ENCODE measurements at regions not wholly inside any gene's neighbourhood (a gene's known extent, or its start where the extent isn't known, plus 50 kb on each side); places are given as distances from the start of the nearest gene placed in this dataset.

DNA sequence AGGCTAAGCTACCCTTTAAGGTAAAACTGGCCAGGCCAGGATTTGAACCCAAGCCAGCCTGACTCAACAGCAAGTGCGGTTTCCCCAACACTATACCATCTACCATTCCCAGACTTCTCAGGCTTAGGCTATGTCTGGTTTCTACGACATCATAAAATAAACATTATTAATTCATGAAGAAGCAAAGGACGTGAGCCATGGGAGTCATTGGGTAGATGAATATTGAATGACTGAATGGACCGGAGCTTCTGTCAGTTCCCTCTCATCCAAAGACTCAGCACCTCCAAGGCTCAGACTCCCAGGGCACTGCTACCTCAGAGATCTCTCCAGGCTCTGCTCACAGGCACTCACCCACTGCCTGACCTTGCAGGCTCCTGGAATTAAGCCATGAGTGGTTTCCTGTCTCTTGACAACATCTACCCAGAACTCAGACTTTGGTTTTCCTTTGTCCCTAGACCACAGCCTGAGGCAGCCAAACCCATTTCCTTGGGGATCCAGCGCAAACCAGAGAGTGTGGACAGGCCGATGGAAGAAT lies 64.6 kb upstream of the STEAP1B start:
- no peaks in the 10 kb centered on the region for H3K27me3 ChIP-seq
- peak overlapping the region; percentile 31 to 69 for H3K27ac ChIP-seq
- no peak for DNase-seq (ENCODE audit: low spot score in 2 of 2)
- intact Hi-C loops (cut with DNase I) = loop anchor here (5.0 kb wide), 2 partner anchors 63 to 908 kb away; partner anchors contain the start of gene IGF2BP3
- TF ChIP-seq, protein P1, sequence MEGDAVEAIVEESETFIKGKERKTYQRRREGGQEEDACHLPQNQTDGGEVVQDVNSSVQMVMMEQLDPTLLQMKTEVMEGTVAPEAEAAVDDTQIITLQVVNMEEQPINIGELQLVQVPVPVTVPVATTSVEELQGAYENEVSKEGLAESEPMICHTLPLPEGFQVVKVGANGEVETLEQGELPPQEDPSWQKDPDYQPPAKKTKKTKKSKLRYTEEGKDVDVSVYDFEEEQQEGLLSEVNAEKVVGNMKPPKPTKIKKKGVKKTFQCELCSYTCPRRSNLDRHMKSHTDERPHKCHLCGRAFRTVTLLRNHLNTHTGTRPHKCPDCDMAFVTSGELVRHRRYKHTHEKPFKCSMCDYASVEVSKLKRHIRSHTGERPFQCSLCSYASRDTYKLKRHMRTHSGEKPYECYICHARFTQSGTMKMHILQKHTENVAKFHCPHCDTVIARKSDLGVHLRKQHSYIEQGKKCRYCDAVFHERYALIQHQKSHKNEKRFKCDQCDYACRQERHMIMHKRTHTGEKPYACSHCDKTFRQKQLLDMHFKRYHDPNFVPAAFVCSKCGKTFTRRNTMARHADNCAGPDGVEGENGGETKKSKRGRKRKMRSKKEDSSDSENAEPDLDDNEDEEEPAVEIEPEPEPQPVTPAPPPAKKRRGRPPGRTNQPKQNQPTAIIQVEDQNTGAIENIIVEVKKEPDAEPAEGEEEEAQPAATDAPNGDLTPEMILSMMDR (IDR thresholded peaks at IDR 0.05) = no peak
- no peaks in the 10 kb centered on the region for H3K9me3 ChIP-seq
- no peaks in the 10 kb centered on the region for H3K36me3 ChIP-seq
- H3K4me3 ChIP-seq = no peak overlapping the region
- H3K4me1 ChIP-seq = peaks cover 0 to 55% of the 10 kb centered on the region in 2 donors

DNA sequence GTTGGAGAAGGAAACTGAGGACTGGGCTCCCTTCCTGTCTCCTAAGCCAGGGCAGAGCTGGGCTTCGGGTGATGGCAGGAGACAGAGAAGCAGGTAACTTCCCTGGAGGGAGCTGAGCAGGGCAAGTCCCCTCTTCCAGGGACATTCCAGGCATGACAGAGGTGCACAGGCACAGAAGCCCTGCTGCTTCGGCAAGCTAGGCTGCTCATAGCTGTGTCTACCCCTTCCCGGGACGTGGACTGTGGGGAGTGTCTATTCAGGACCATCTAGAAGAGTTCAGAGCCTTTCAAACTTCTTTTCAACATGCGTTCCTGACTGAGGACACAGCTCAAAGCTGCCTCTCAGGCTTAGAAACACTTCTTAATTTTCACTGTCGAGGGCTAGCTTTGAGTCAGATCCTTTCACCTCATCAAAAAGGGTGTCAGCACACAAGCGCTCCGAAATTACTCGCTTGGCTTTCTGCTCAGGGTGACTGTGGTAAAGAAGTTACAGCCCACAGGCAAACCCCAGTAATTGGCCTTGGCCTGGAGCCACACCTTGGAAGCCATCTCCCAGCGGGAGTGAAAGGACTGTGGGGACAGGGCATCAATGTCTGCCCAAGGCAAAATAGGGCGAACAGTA lies 63.7 kb upstream of the STEAP1B start:
- Histone ChIP-seq H3K9me3 (no peaks in the 10 kb centered on the region), H3K36me3 (no peaks in the 10 kb centered on the region), H3K27ac (peak overlapping the region in 1 of 2 donors; percentile 69), H3K27me3 (no peaks in the 10 kb centered on the region), H3K4me1 (peaks cover 0 to 54% of the 10 kb centered on the region in 2 donors), H3K4me3 (no peak overlapping the region)
- TF ChIP-seq, protein P1 (IDR thresholded peaks at IDR 0.05) = no peak
- DNase-seq (ENCODE audit: low spot score in 2 of 2) = no peak
- intact Hi-C loops (cut with DNase I) = loop anchor here (5.0 kb wide), 2 partner anchors 64 to 909 kb away; partner anchors contain the start of gene IGF2BP3

DNA sequence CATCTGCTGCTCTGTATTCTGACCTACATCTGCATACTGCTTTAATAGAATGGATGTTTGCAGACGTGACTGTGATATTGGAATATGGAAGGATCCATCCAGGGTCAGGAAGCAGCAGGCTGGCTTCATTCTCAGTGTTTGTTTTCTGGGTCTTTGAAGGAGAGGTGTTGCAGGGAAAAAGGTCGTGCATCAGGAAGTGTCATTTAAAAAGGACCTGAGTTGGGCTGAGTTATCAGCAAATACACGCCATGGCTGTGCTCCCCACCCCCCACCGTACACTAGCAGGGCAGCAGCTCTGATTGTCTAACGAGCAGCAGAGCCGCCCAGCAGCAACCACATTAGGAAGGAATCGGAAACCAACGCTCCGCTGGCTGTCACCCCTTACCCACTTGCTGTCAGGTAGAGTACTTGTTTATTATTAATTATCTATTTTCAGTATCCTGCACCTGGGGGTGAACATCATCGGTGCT lies 63.1 kb upstream of the STEAP1B start:
- no peak for DNase-seq (ENCODE audit: low spot score in 2 of 2)
- Histone ChIP-seq H3K9me3 (no peaks in the 10 kb centered on the region), H3K27me3 (no peaks in the 10 kb centered on the region), H3K4me1 (peaks cover 0 to 54% of the 10 kb centered on the region in 2 donors), H3K36me3 (no peaks in the 10 kb centered on the region), H3K27ac (peak overlapping the region in 1 of 2 donors; percentile 69), H3K4me3 (no peak overlapping the region)
- TF ChIP-seq, protein P1 (IDR thresholded peaks at IDR 0.05) = no peak
- intact Hi-C loops (cut with DNase I) = loop anchor here (5.0 kb wide), 2 partner anchors 64 to 909 kb away; partner anchors contain the start of gene IGF2BP3

DNA sequence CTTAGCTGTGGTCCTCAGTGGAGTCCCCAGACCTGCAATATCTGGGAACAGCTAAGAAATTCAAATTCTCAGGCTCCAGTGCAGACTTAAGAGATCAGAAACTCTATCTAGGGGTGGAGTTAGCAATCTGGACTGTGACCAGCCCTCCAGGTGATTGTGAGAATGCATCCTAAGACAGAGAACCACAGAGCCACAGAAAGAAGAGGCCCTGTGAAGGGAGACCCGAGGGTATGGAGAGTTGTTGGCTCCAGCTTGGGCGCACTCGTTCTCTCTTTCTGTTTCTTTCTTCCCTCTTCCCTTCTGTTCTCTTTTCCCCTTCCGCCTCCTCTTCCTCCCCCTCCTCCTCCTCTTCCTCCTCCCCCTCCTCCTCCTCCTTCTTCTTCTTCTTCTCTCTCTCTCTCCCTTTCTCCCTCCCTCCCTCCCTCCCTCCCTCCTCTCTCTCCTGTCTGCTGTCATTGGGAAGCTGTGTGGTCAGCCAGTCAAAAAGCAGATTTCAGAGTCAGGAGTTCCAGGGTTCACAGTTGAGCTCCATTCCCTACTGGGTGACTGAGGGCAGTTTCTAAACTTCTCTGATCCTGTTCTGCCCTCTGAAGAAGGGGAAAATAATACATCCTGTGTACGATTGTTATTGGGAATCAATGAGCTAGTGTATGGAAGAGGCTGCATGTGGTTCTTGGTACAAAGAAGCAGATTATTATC lies 62.1 kb upstream of the STEAP1B start:
- H3K27ac ChIP-seq = peak overlapping the region; percentile 15 to 73
- TF ChIP-seq, protein P1 (IDR thresholded peaks at IDR 0.05) = no peak
- intact Hi-C loops (cut with DNase I) = loop anchor here (1.0 to 5.0 kb wide), 8 partner anchors 15 to 910 kb away; partner anchors contain the start of genes IGF2BP3, KLHL7 and TOMM7
- no peak for DNase-seq (ENCODE audit: low spot score in 2 of 2)
- no peak overlapping the region for H3K4me3 ChIP-seq
- peaks cover 0 to 54% of the 10 kb centered on the region in 2 donors for H3K4me1 ChIP-seq
- H3K9me3 ChIP-seq = no peaks in the 10 kb centered on the region
- no peaks in the 10 kb centered on the region for H3K36me3 ChIP-seq
- no peaks in the 10 kb centered on the region for H3K27me3 ChIP-seq

DNA sequence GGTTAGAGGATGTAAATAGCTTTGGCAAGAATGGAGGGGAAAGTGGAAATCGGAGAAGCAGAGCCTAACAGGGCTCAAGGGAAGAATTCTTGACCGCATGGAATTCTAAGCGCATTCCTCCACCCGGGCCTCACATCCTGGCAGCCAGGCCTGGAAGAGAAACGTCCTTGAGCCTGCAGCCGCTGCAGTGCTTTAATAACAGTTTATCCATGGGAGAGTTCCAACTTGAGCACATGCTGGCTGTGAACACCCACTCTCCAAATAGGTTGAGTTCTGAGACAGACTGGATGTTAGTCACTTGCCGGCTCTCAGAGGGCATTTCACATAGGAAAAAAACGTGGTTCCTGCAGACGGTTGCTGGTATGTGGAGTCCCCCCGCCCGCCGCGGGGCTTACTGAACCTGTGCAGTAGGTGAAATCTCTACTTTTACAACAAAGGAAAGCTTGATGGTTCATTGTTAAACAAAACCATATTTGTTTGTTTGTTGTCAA lies 61.4 kb upstream of the STEAP1B start:
- no peaks in the 10 kb centered on the region for H3K36me3 ChIP-seq
- H3K4me3 ChIP-seq = no peak overlapping the region
- TF ChIP-seq, protein P1 (IDR thresholded peaks at IDR 0.05) = no peak
- H3K27ac ChIP-seq = peak overlapping the region; percentile 15 to 73
- no peaks in the 10 kb centered on the region for H3K9me3 ChIP-seq
- H3K27me3 ChIP-seq = no peaks in the 10 kb centered on the region
- H3K4me1 ChIP-seq = peaks cover 0 to 54% of the 10 kb centered on the region in 2 donors
- peak; percentile 44 to 93 for DNase-seq (ENCODE audit: low spot score in 2 of 2)
- intact Hi-C loops (cut with DNase I) = loop anchor here (1.0 to 5.0 kb wide), 8 partner anchors 16 to 911 kb away; partner anchors contain the start of genes IGF2BP3, KLHL7 and TOMM7
